ENCODE measurements at regions not wholly inside any gene's neighbourhood (a gene's known extent, or its start where the extent isn't known, plus 50 kb on each side); places are given as distances from the start of the nearest gene placed in this dataset.

GRCh38 chr21:25385911-25386474 is 221.3 kb downstream of the MRPL39 start:
- H3K4me1 ChIP-seq: no peaks in the 10 kb centered on the region
- no peaks in the 10 kb centered on the region for H3K9me3 ChIP-seq
- H3K36me3 ChIP-seq: no peaks in the 10 kb centered on the region
- H3K27ac ChIP-seq: no peak overlapping the region
- intact Hi-C loops (cut with DNase I; ENCODE audit: low total_unique reads): no loop called here
- no peak overlapping the region for H3K4me3 ChIP-seq
- no peak for DNase-seq (ENCODE audit: low spot score in 2 of 2)
- H3K27me3 ChIP-seq: no peaks in the 10 kb centered on the region
- TF ChIP-seq POLR2AphosphoS5 (IDR thresholded peaks at IDR 0.05): no peak
- TF ChIP-seq CTCF (IDR thresholded peaks at IDR 0.05): peak; percentile 34 to 61 (median 54)

GRCh38 chr21:25385341-25385740 is 221.9 kb downstream of the MRPL39 start:
- intact Hi-C loops (cut with DNase I; ENCODE audit: low total_unique reads): no loop called here
- Histone ChIP-seq H3K27ac (no peak overlapping the region), H3K9me3 (no peaks in the 10 kb centered on the region), H3K4me3 (no peak overlapping the region), H3K36me3 (no peaks in the 10 kb centered on the region), H3K4me1 (no peaks in the 10 kb centered on the region), H3K27me3 (no peaks in the 10 kb centered on the region)
- DNase-seq (ENCODE audit: low spot score in 2 of 2): no peak
- TF ChIP-seq POLR2AphosphoS5 (IDR thresholded peaks at IDR 0.05): no peak

- no peak overlapping the region for H3K4me3 ChIP-seq
- intact Hi-C loops (cut with DNase I; ENCODE audit: low total_unique reads): no loop called here
- H3K36me3 ChIP-seq: no peaks in the 10 kb centered on the region
- DNase-seq (ENCODE audit: low spot score in 2 of 2): no peak
- no peaks in the 10 kb centered on the region for H3K4me1 ChIP-seq
- H3K27me3 ChIP-seq: no peaks in the 10 kb centered on the region
- TF ChIP-seq POLR2A (IDR thresholded peaks at IDR 0.05): no peak
- no peak for TF ChIP-seq POLR2AphosphoS5 (IDR thresholded peaks at IDR 0.05)
- no peak for TF ChIP-seq CTCF (IDR thresholded peaks at IDR 0.05)
- H3K9me3 ChIP-seq: no peaks in the 10 kb centered on the region
- no peak overlapping the region for H3K27ac ChIP-seq
Observed at GRCh38 chr21:25384782-25385181, 222.5 kb downstream of the MRPL39 start.

GRCh38 chr21:25383545-25383944 is 223.7 kb downstream of the MRPL39 start:
- Histone ChIP-seq H3K27ac (no peak overlapping the region), H3K4me3 (no peak overlapping the region), H3K27me3 (no peaks in the 10 kb centered on the region), H3K9me3 (no peaks in the 10 kb centered on the region), H3K36me3 (no peaks in the 10 kb centered on the region), H3K4me1 (no peaks in the 10 kb centered on the region)
- intact Hi-C loops (cut with DNase I; ENCODE audit: low total_unique reads): no loop called here
- DNase-seq (ENCODE audit: low spot score in 2 of 2): no peak
- TF ChIP-seq POLR2AphosphoS5 (IDR thresholded peaks at IDR 0.05): no peak
- TF ChIP-seq POLR2A (IDR thresholded peaks at IDR 0.05): no peak
- no peak for TF ChIP-seq CTCF (IDR thresholded peaks at IDR 0.05)

GRCh38 chr21:25381936-25382452 is 225.3 kb downstream of the MRPL39 start:
- H3K27ac ChIP-seq: no peak overlapping the region
- H3K27me3 ChIP-seq: no peaks in the 10 kb centered on the region
- H3K4me1 ChIP-seq: no peaks in the 10 kb centered on the region
- H3K9me3 ChIP-seq: no peaks in the 10 kb centered on the region
- no peak for DNase-seq (ENCODE audit: low spot score in 2 of 2)
- TF ChIP-seq POLR2AphosphoS5 (IDR thresholded peaks at IDR 0.05) (no peak), POLR2A (IDR thresholded peaks at IDR 0.05) (no peak), CTCF (IDR thresholded peaks at IDR 0.05) (no peak)
- no peaks in the 10 kb centered on the region for H3K36me3 ChIP-seq
- intact Hi-C loops (cut with DNase I; ENCODE audit: low total_unique reads): no loop called here
- no peak overlapping the region for H3K4me3 ChIP-seq

- TF ChIP-seq CTCF (IDR thresholded peaks at IDR 0.05): no peak
- TF ChIP-seq POLR2AphosphoS5 (IDR thresholded peaks at IDR 0.05): no peak
- TF ChIP-seq POLR2A (IDR thresholded peaks at IDR 0.05): no peak
- H3K9me3 ChIP-seq: no peaks in the 10 kb centered on the region
- H3K27me3 ChIP-seq: no peaks in the 10 kb centered on the region
- H3K36me3 ChIP-seq: no peaks in the 10 kb centered on the region
- intact Hi-C loops (cut with DNase I; ENCODE audit: low total_unique reads): no loop called here
- no peak for DNase-seq (ENCODE audit: low spot score in 2 of 2)
- H3K4me1 ChIP-seq: no peaks in the 10 kb centered on the region
- no peak overlapping the region for H3K4me3 ChIP-seq
- no peak overlapping the region for H3K27ac ChIP-seq
Observed at GRCh38 chr21:25375675-25376074, 231.6 kb downstream of the MRPL39 start.
